HG02798 (cell line): ENCODE measurements at regions not wholly inside any gene's neighbourhood (a gene's known extent, or its start where the extent isn't known, plus 50 kb on each side); places are given as distances from the start of the nearest gene placed in this dataset.
"Not testable (repeated sequence)": the region's sequence is repeated elsewhere in the genome, so short reads cannot be mapped to it uniquely, and the experiment has no call there.

Source experiments
- ATAC-seq: cut with Tn5 transposase; IDR thresholded peaks from one replicate; pipeline ENCODE4 v1.9.1; 2021; ENCODE audit warnings: mild to moderate bottlenecking; ENCODE audit not compliant: unreplicated experiment, poor library complexity

DNA sequence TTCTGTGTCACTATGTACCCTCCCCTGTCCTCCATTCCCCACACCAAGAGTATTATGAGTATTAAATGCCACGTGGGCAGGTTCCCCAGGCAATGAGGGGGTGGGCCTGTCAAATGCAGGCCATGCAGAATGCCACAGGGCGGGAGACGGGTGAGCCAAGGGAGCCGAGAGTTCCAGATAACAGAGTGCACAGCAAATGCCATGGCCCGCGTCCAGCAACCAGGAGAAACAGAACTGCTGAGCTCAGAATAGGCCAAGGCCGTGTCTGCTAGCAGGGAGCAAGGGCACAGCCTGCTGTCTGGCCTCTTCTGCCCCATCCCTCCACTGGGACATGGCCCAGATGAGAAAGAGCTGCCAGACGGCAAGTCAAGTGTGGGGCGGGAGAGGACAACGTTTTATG lies 64.4 kb upstream of the PLGLB2 start:
- not testable (repeated sequence) for ATAC-seq

DNA sequence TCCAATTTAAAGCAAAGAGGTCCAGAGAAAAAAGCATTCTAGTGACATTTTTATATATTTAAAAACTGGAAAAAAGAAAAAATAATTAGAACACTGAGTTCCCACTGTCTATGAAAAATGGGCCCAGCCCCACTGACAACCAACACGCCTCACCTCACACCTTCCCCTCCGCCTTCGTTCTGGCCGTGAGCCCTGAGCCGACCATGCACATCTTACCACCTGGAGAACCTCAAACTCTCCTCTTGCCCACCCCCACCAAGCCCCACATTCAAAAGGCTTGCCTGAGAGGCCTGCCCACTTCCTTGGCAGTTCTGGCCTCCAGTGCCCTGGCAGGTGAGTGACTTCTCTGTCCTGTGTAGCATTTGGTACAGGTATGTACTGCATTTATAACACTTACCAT lies 63.9 kb upstream of the PLGLB2 start:
- ATAC-seq = not testable (repeated sequence)

DNA sequence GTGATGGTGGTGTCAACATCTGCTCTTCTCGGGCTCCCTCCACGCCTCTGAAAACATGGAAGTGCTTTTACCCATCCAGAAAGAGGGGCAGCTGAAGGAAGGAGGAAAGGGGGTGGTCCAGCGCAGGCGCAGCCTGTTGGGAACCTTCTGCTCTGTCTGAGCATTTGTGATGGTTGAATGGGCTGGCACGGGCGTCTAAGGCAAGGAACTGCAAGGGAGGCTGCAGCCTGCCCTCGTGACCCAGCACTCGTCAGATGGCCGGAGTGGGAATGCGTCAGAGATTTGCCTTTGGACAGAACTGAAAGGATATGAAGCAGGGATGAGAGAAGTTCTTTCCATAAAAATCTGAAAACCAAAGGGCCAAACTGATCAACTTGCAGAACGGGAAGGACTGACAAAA lies 62.3 kb upstream of the PLGLB2 start:
- ATAC-seq = not testable (repeated sequence)

DNA sequence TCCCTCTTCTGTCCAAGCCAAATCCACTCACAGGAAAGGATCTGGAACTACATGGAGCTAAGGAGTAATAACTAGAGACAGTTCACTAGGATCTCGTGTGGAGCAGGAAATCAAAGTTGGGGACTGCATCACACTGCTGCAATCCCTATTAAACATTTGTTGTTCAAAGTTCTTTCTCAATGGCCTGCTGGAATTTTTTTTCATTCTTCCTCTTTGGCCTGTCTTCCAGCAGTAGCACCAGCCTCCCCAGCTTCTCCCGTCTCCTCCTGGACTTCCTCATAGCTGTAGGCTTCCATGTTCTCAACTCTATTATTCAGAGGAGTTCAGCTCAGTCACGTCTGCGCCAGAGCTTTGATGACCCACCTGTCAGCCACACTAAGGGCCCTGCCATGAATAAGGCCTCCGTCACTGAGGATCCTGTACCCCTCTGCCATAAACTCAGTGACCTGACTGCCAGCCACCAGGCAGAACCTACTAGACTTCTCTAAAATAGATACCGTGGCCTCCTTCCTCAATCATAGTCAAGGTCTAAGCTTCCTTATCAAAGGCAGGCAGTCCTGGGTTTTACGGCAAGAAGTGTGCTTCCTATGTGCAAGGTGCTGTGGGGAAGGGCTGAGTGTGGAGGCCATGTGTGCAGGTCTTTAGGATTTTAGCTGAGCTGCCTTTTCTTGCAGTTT lies 60.9 kb upstream of the PLGLB2 start:
- not testable (repeated sequence) for ATAC-seq

DNA sequence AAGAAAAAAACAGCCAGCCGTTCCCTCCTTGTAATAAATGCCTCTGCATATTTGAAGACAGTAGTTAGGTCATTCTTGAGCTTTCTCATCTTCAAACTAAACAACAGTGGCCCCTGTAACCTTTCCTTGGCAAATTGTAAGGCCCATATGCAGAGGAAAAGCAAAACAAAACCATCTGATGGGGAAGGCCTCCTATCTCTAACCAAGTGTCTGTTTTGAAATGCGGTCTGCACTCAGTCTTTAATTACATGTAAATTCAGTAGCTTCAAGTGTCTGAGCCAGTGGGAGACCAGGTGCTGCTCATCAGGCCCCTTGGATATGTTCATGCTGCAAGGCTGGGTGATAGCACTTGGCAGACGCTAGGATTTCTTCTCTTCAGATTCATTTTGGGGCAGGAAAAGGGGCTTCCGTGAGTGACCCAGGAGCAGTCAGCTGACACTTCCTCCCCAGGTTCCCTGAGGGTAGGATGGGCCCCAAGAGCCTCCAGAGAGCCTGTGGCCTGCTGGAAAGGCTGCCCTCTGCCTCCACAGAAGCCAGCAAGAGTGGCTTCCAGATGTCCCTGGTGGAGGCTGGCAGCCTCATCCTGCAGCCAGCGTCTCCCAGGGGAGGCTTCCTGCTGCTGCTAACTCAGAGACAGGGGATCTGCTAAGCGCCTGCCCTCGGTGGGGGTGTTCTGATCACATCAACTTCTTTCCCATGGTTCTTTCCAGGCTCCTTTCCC lies 60.2 kb upstream of the PLGLB2 start:
- ATAC-seq = not testable (repeated sequence)

DNA sequence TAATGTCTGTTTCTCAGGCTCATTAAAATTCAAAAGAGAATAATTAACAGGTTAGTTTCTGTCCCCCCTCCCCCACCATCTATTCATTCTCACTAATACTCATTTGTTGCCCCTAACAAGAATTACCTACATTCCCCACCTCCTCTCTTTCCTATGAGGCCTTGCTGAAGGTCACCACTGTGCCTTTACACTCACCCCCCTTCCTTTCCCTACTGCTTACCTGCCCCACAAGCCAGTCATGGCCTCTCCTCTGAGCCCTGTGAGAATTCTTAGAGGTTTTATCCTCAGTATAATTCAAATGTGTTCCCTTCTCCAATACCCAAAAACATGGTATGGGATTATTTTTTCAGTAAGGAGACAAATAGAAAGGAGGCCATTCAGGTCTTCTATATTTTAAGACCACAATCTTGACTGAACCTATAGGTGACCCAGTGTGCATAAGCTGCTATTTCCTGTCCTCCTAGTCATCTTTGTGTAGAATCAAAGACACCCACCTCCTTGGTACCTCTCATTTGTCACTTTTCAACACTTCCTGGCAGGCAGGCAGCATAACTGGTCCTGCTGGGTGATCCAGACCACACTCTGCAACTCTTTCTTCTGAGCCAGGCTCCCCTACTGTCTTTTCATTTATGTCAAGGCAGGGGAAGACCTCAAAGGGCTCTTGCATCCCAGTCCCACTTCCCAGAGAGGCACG lies 55.8 kb upstream of the PLGLB2 start:
- ATAC-seq = not testable (repeated sequence)

DNA sequence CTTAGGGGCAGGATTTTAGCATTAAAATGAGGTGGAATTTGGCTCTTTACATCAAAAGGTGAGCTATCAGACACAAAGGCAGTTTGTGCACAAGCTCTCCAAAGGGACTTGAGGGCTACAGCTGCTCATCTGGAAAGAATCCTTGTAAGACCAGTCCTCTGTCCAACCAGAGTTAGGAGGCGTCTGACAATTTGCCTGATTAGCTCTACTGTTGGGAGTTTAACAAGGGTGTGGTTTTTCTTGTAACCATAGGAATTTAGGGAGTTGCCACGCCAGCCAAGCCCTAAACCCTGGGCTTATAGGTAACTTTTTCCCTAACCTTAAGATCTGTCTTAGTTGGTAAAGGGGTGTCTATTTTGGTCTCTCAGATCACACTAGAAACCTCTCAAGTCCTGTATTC lies 55.0 kb upstream of the PLGLB2 start:
- ATAC-seq = not testable (repeated sequence)

DNA sequence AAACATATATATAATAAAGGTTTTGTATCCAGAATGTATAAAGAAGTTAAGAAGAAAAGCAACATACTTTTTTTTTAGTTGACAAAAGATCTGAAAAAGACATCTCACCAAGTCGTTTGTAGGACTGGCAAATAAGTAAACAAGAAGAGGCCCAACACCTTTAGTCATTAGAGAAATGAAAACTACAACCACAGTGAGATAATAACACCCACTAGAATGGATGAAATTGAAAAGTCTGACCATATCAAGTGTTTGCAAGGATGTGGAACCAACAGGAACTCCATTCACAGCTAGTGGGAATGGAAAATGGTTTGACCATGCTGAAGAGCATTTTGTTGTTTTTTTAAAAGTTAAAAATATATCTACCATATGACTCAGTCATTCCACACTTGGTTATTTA lies 54.0 kb upstream of the PLGLB2 start:
- not testable (repeated sequence) for ATAC-seq

DNA sequence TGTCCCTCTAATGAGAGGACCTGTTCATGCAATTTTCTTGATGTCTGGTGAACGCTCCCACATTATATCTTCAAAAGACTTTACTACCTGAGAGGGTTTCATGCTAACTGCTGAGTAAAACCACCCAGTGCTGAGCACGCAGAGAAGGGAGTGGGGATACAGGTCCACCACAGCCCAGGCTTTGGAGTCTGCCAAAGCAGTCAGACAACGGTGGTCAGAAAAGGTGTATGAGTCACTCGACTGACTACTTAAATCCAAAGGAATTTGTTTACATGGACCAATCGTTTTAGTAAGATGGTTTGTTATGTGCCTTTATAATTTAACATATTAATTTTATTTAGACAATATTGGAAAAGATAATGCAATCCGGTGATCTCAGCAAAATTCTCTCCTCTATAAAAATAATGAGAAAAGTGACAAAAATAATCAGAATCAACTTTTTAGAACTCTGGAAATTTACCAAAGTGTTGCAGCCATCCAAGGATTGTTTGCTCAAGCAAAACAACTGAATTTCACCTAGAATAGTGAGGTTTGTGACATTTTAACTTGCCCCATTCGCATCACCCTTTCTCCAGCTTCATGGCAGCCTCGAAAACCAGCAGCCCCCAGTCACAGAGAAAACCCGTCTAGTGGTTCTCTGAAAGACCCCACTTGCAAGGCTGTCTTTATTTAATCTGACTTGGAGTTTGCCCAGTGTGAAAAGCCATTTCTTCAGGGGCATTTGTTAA lies 52.1 kb upstream of the PLGLB2 start:
- ATAC-seq = not testable (repeated sequence)
